ENCODE measurements at regions not wholly inside any gene's neighbourhood (a gene's known extent, or its start where the extent isn't known, plus 50 kb on each side); places are given as distances from the start of the nearest gene placed in this dataset.

DNA sequence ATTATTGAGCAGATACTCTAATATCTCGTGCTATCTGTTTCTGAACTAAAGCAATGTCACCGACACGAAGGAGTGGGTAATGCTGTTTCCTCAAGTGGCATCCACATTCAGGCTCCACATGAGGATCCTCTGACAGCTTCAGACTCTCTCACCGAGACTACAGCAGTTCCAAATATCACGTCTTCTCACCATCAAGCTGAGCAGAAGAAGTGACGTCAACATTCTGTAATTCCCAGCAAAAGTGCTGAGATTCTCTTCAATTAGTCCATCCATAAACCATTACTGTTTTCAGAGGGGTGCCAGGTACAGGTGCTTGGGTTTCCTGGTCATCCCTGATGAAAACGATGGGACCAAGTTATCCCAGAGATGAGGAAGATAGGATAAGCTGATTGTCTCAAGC is 110.0 kb upstream of the DACH1 start:
- Mint-ChIP-seq H3K36me3 (ENCODE audit: insufficient read depth, unreplicated experiment) (no peaks in the 10 kb centered on the region), H3K27me3 (ENCODE audit: insufficient read depth, unreplicated experiment) (peaks cover 4% of the 10 kb centered on the region), H3K4me1 (ENCODE audit: low read depth, unreplicated experiment) (no peaks in the 10 kb centered on the region), H3K27ac (ENCODE audit: unreplicated experiment) (no peak overlapping the region), H3K4me3 (ENCODE audit: unreplicated experiment) (no peak overlapping the region), H3K9me3 (ENCODE audit: unreplicated experiment) (no peaks in the 10 kb centered on the region)
- ChIA-PET CTCF (no interaction called here), POLR2A (no interaction called here)
- H3K4me1 ChIP-seq: no peaks in the 10 kb centered on the region
- H3K27me3 ChIP-seq (replicated peaks; ENCODE audit: control insufficient read depth, insufficient read depth, low read length): no peaks in the 10 kb centered on the region
- DNase-seq: no peak
- H3K4me3 ChIP-seq (ENCODE audit: low read depth, low read length): no peak overlapping the region
- no peaks in the 10 kb centered on the region for H3K36me3 ChIP-seq (ENCODE audit: control insufficient read depth, insufficient read depth, low read length)
- no peaks in the 10 kb centered on the region for H3K9me3 ChIP-seq
- no TSS peak for BruUV-seq (replicated peaks)
- TF ChIP-seq, protein P1, sequence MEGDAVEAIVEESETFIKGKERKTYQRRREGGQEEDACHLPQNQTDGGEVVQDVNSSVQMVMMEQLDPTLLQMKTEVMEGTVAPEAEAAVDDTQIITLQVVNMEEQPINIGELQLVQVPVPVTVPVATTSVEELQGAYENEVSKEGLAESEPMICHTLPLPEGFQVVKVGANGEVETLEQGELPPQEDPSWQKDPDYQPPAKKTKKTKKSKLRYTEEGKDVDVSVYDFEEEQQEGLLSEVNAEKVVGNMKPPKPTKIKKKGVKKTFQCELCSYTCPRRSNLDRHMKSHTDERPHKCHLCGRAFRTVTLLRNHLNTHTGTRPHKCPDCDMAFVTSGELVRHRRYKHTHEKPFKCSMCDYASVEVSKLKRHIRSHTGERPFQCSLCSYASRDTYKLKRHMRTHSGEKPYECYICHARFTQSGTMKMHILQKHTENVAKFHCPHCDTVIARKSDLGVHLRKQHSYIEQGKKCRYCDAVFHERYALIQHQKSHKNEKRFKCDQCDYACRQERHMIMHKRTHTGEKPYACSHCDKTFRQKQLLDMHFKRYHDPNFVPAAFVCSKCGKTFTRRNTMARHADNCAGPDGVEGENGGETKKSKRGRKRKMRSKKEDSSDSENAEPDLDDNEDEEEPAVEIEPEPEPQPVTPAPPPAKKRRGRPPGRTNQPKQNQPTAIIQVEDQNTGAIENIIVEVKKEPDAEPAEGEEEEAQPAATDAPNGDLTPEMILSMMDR (IDR thresholded peaks at IDR 0.05; ENCODE audit: insufficient read depth in 1 of 2, low read depth in 1 of 2, low read length in 1 of 2, severe bottlenecking in 1 of 2, unreplicated experiment in 1 of 2): no peak
- intact Hi-C loops (cut with micrococcal nuclease; ENCODE audit: unreplicated experiment): loop anchor here (10.0 kb wide), 1 partner anchor 72 kb away; no protein-coding TSS in a partner anchor

DNA sequence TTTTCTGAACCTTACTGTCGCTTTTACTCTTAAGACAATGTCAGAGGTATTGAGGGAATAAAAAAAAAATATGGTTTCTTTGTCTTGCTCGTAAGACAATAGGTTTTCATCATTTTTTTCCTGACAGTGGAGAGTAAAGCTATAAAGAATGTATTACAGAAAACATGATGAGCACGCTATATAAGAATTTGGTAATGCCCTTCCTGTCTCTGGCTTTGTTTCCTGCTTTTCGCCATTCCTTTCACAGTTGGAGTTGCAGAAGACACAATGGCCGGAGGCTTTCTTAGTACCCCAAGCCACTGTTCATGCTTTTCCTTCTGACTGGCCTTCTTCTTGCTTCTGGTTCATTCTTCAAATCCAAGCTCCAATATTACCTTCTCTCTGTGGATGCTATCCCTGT is 101.0 kb upstream of the DACH1 start:
- Histone ChIP-seq H3K9me3 (no peaks in the 10 kb centered on the region), H3K36me3 (ENCODE audit: control insufficient read depth, insufficient read depth, low read length) (no peaks in the 10 kb centered on the region), H3K27me3 (replicated peaks; ENCODE audit: control insufficient read depth, insufficient read depth, low read length) (no peaks in the 10 kb centered on the region), H3K4me3 (ENCODE audit: low read depth, low read length) (no peak overlapping the region), H3K4me1 (no peaks in the 10 kb centered on the region)
- ChIA-PET CTCF (no interaction called here), POLR2A (no interaction called here)
- TF ChIP-seq, protein P1 (IDR thresholded peaks at IDR 0.05; ENCODE audit: insufficient read depth in 1 of 2, low read depth in 1 of 2, low read length in 1 of 2, severe bottlenecking in 1 of 2, unreplicated experiment in 1 of 2): no peak
- no peak for DNase-seq
- peaks cover 4% of the 10 kb centered on the region for H3K27me3 Mint-ChIP-seq (ENCODE audit: insufficient read depth, unreplicated experiment)
- no TSS peak for BruUV-seq (replicated peaks)
- intact Hi-C loops (cut with micrococcal nuclease; ENCODE audit: unreplicated experiment): no loop called here
- H3K27ac Mint-ChIP-seq (ENCODE audit: unreplicated experiment): no peak overlapping the region
- H3K4me3 Mint-ChIP-seq (ENCODE audit: unreplicated experiment): no peak overlapping the region
- H3K36me3 Mint-ChIP-seq (ENCODE audit: insufficient read depth, unreplicated experiment): no peaks in the 10 kb centered on the region
- H3K4me1 Mint-ChIP-seq (ENCODE audit: low read depth, unreplicated experiment): no peaks in the 10 kb centered on the region
- no peaks in the 10 kb centered on the region for H3K9me3 Mint-ChIP-seq (ENCODE audit: unreplicated experiment)

DNA sequence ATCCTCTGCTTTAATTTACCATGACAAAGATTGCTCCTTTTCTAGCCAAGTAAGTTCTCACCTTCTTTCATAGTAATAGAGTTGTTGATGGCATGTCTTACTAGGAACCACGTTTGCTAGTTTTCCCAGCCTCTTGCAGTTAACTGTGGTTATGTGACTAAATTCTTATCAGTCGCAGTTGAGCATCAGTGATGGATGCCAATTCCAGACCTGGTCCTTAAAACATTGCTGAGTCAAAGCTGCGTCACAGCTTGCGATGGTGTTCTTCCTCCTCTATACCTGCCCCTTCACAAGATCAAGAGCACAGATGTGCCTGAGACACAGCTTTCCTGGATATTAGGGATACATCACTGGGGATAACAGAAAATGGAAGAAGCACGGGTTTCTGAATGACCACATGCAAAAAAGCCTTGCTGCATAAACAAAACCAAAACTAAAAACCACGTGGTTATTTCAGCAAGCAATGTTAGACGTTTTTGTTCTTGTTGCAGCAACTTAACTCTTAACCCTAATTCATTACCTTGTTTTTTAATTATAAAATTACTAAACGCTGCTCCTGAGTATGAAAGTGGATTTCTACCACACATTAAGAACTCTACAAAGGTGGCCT is 97.6 kb upstream of the DACH1 start:
- no peak for DNase-seq
- BruUV-seq (replicated peaks): no TSS peak
- H3K9me3 ChIP-seq: no peaks in the 10 kb centered on the region
- no peaks in the 10 kb centered on the region for H3K36me3 Mint-ChIP-seq (ENCODE audit: insufficient read depth, unreplicated experiment)
- H3K27ac Mint-ChIP-seq (ENCODE audit: unreplicated experiment): no peak overlapping the region
- no peaks in the 10 kb centered on the region for H3K27me3 ChIP-seq (replicated peaks; ENCODE audit: control insufficient read depth, insufficient read depth, low read length)
- TF ChIP-seq, protein P1 (IDR thresholded peaks at IDR 0.05; ENCODE audit: insufficient read depth in 1 of 2, low read depth in 1 of 2, low read length in 1 of 2, severe bottlenecking in 1 of 2, unreplicated experiment in 1 of 2): no peak
- H3K36me3 ChIP-seq (ENCODE audit: control insufficient read depth, insufficient read depth, low read length): no peaks in the 10 kb centered on the region
- ChIA-PET POLR2A (no interaction called here), CTCF (no interaction called here)
- H3K4me1 Mint-ChIP-seq (ENCODE audit: low read depth, unreplicated experiment): no peaks in the 10 kb centered on the region
- H3K4me3 ChIP-seq (ENCODE audit: low read depth, low read length): no peak overlapping the region
- H3K9me3 Mint-ChIP-seq (ENCODE audit: unreplicated experiment): no peaks in the 10 kb centered on the region
- no peak overlapping the region for H3K4me3 Mint-ChIP-seq (ENCODE audit: unreplicated experiment)
- intact Hi-C loops (cut with micrococcal nuclease; ENCODE audit: unreplicated experiment): no loop called here
- H3K4me1 ChIP-seq: no peaks in the 10 kb centered on the region
- H3K27me3 Mint-ChIP-seq (ENCODE audit: insufficient read depth, unreplicated experiment): peaks cover 4% of the 10 kb centered on the region
